Gastroesophageal sphincter (tissue), 4 donors: ENCODE measurements at regions not wholly inside any gene's neighbourhood (a gene's known extent, or its start where the extent isn't known, plus 50 kb on each side); places are given as distances from the start of the nearest gene placed in this dataset.
A peak's percentile ranks its signal among the peaks of the same experiment; 100 is the strongest.

Source experiments
- ATAC-seq: fragments of 150-250 bp; one replicate; pipeline ENCODE4 v1.9.1; 2016; ENCODE audit warnings: mild to moderate bottlenecking, moderate library complexity
- H3K27ac ChIP-seq, 4 donors: fragments of 200-600 bp; sonication (generic) in 3 of 4; 1 replicate in 3 of 4; 2 replicates in 1 of 4; pipeline ENCODE4 v1.5.1; 2016 to 2019
- H3K27me3 ChIP-seq: fragments of 200-600 bp; sonication (generic); one replicate; pipeline ENCODE4 v1.5.1; 2019
- H3K36me3 ChIP-seq, 2 donors: fragments of 200-600 bp; sonication (generic); one replicate each; pipeline ENCODE4 v1.5.1; 2019; ENCODE audit warnings: control low read depth in 1 of 2
- H3K4me1 ChIP-seq, 3 donors: fragments of 200-600 bp; sonication (generic); 1 replicate in 2 of 3; 2 replicates in 1 of 3; pipeline ENCODE4 v1.5.1; 2016 to 2019; ENCODE audit warnings: control low read depth in 2 of 3
- H3K4me3 ChIP-seq, 2 donors: fragments of 200-600 bp; sonication (generic); one replicate each; pipeline ENCODE4 v1.5.1; 2019; ENCODE audit warnings: mild to moderate bottlenecking in 1 of 2, moderate library complexity in 1 of 2
- H3K9me3 ChIP-seq, 3 donors: fragments of 200-600 bp; sonication (generic); one replicate each; pipeline ENCODE4 v1.5.1; 2017 to 2019; ENCODE audit warnings: control low read depth in 2 of 3
- CTCF ChIP-seq, 4 experiments: fragments of 200-600 bp in 2 of 4; fragments of 450-650 bp in 2 of 4; sonication (generic) in 1 of 4; IDR thresholded peaks; one replicate each; pipeline ENCODE4 v1.5.1; 2017 to 2019; ENCODE audit warnings: antibody characterized with exemption in 4 of 4, mild to moderate bottlenecking in 2 of 4, moderate library complexity in 2 of 4
- EP300 ChIP-seq: sonication (generic); formaldehyde crosslinking; IDR thresholded peaks from one replicate; pipeline ENCODE4 v1.6.1; 2017; ENCODE audit warnings: antibody characterized with exemption, mild to moderate bottlenecking
- POLR2A ChIP-seq, 2 donors: fragments of 450-650 bp; IDR thresholded peaks; one replicate each; pipeline ENCODE4 v1.6.1; 2017; ENCODE audit warnings: antibody characterized with exemption in 2 of 2, mild to moderate bottlenecking in 2 of 2, moderate library complexity in 1 of 2
- POLR2AphosphoS5 ChIP-seq: sonication (generic); formaldehyde crosslinking; IDR thresholded peaks from one replicate; pipeline ENCODE4 v1.6.1; 2017; ENCODE audit warnings: antibody characterized with exemption
- WGBS, 2 donors: methylation state at CpG; one replicate each; pipeline ENCODE4 v1.1.5; 2018; ENCODE audit warnings: low coverage in 1 of 2; 5-methylcytosine and 5-hydroxymethylcytosine counted together

- H3K4me3 ChIP-seq, result no peak overlapping the region
- ATAC-seq, result no peak
- no peak overlapping the region for H3K27ac ChIP-seq
- H3K27me3 ChIP-seq, result no peaks in the 10 kb centered on the region
- 85% methylated on average over 3 of the region's 3 CpGs; no CpG with 5 or more reads in 1 of the 2 donors for WGBS, 2 donors
- TF ChIP-seq EP300, result no peak
- no peak for TF ChIP-seq CTCF (IDR thresholded peaks at IDR 0.05)
- TF ChIP-seq POLR2AphosphoS5, result no peak
- TF ChIP-seq POLR2A (IDR thresholded peaks at IDR 0.05), result no peak
- H3K9me3 ChIP-seq, result no peaks in the 10 kb centered on the region
- no peaks in the 10 kb centered on the region for H3K36me3 ChIP-seq
- H3K4me1 ChIP-seq, result peaks cover 0 to 81% (median 29%) of the 10 kb centered on the region in 3 donors
These were observed 114.3 kb downstream of the NAV1 start for GRCh38 chr1:201653233-201653632.

- no peaks in the 10 kb centered on the region for H3K9me3 ChIP-seq
- H3K4me3 ChIP-seq, result no peak overlapping the region
- H3K4me1 ChIP-seq, result peaks cover 0 to 75% (median 26%) of the 10 kb centered on the region in 3 donors
- no peak for TF ChIP-seq POLR2A (IDR thresholded peaks at IDR 0.05)
- TF ChIP-seq CTCF (IDR thresholded peaks at IDR 0.05), result no peak
- no peak for TF ChIP-seq EP300
- TF ChIP-seq POLR2AphosphoS5, result no peak
- H3K27me3 ChIP-seq, result no peaks in the 10 kb centered on the region
- 67% methylated on average over 1 of the region's 2 CpGs; no CpG with 5 or more reads in 1 of the 2 donors for WGBS, 2 donors
- ATAC-seq, result no peak
- no peak overlapping the region for H3K27ac ChIP-seq
- H3K36me3 ChIP-seq, result no peaks in the 10 kb centered on the region
These were observed 115.0 kb downstream of the NAV1 start for GRCh38 chr1:201653883-201654282.

- H3K4me3 ChIP-seq, result no peak overlapping the region
- no CpG with 5 or more reads among the region's 6 CpGs for WGBS, 2 donors
- ATAC-seq, result peak; percentile 19
- peaks cover 0 to 61% (median 19%) of the 10 kb centered on the region in 3 donors for H3K4me1 ChIP-seq
- H3K9me3 ChIP-seq, result no peaks in the 10 kb centered on the region
- H3K36me3 ChIP-seq, result peaks cover 0 to 5% of the 10 kb centered on the region in 2 donors
- no peak for TF ChIP-seq CTCF (IDR thresholded peaks at IDR 0.05)
- TF ChIP-seq POLR2AphosphoS5, result no peak
- no peak for TF ChIP-seq EP300
- TF ChIP-seq POLR2A (IDR thresholded peaks at IDR 0.05), result no peak
- H3K27ac ChIP-seq, result no peak overlapping the region
- H3K27me3 ChIP-seq, result no peaks in the 10 kb centered on the region
These were observed 116.3 kb downstream of the NAV1 start for GRCh38 chr1:201655243-201655642.

GRCh38 chr1:201655910-201656309 lies 117.0 kb downstream of the NAV1 start:
- no peaks in the 10 kb centered on the region for H3K9me3 ChIP-seq
- H3K36me3 ChIP-seq, result peaks cover 0 to 6% of the 10 kb centered on the region in 2 donors
- no peak overlapping the region for H3K27ac ChIP-seq
- TF ChIP-seq POLR2AphosphoS5 (no peak), CTCF (IDR thresholded peaks at IDR 0.05) (no peak), POLR2A (IDR thresholded peaks at IDR 0.05) (no peak), EP300 (no peak)
- WGBS, 2 donors, result 82% methylated on average over 4 of the region's 4 CpGs; no CpG with 5 or more reads in 1 of the 2 donors
- no peak for ATAC-seq
- H3K4me1 ChIP-seq, result peaks cover 0 to 55% (median 15%) of the 10 kb centered on the region in 3 donors
- no peaks in the 10 kb centered on the region for H3K27me3 ChIP-seq
- no peak overlapping the region for H3K4me3 ChIP-seq

- WGBS, 2 donors, result 75% methylated on average over 4 to 7 of the region's 8 CpGs
- TF ChIP-seq POLR2AphosphoS5 (no peak), POLR2A (IDR thresholded peaks at IDR 0.05) (no peak), EP300 (no peak), CTCF (IDR thresholded peaks at IDR 0.05) (no peak)
- no peak overlapping the region for H3K27ac ChIP-seq
These were observed 117.5 kb downstream of the NAV1 start for GRCh38 chr1:201656311-201657032.

More at GRCh38 chr1:201656311-201657032, 117.5 kb downstream of the NAV1 start:
- no peak overlapping the region for H3K4me3 ChIP-seq
- H3K4me1 ChIP-seq, result peaks cover 0 to 49% (median 15%) of the 10 kb centered on the region in 3 donors
- ATAC-seq, result no peak
- no peaks in the 10 kb centered on the region for H3K27me3 ChIP-seq
- peaks cover 0 to 6% of the 10 kb centered on the region in 2 donors for H3K36me3 ChIP-seq
- H3K9me3 ChIP-seq, result no peaks in the 10 kb centered on the region
